ENCODE measurements at regions not wholly inside any gene's neighbourhood (a gene's known extent, or its start where the extent isn't known, plus 50 kb on each side); places are given as distances from the start of the nearest gene placed in this dataset.

DNA sequence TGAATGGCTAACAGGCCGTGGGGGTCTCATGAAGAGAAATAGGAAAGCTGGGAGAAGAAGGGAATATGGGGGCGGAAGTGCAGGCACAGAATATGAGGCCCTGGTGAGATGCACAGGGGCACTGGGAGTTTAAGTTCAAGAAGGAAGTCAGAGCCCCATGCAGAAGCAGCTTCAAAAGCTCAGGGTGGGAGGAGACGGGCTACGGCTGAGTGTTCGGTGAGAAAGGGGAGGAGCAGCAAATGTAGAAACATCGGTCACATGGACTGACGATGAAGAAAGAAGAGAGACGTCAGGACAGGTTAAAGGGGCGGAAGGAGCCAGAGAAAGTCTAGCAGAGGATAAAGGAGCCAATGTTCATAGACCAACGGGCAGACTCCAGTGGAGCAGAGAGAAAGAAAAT, 204.5 kb upstream of the ZFHX3 start:
- Histone ChIP-seq H3K4me3 (no peak overlapping the region), H3K36me3 (no peaks in the 10 kb centered on the region), H3K27me3 (no peaks in the 10 kb centered on the region), H3K4me1 (peaks cover 0 to 8% (median 0%) of the 10 kb centered on the region in 4 donors), H3K27ac (no peak overlapping the region), H3K9me3 (no peaks in the 10 kb centered on the region)
- TF ChIP-seq, protein P1, sequence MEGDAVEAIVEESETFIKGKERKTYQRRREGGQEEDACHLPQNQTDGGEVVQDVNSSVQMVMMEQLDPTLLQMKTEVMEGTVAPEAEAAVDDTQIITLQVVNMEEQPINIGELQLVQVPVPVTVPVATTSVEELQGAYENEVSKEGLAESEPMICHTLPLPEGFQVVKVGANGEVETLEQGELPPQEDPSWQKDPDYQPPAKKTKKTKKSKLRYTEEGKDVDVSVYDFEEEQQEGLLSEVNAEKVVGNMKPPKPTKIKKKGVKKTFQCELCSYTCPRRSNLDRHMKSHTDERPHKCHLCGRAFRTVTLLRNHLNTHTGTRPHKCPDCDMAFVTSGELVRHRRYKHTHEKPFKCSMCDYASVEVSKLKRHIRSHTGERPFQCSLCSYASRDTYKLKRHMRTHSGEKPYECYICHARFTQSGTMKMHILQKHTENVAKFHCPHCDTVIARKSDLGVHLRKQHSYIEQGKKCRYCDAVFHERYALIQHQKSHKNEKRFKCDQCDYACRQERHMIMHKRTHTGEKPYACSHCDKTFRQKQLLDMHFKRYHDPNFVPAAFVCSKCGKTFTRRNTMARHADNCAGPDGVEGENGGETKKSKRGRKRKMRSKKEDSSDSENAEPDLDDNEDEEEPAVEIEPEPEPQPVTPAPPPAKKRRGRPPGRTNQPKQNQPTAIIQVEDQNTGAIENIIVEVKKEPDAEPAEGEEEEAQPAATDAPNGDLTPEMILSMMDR (IDR thresholded peaks at IDR 0.05), result no peak
- no peak for TF ChIP-seq POLR2A (IDR thresholded peaks at IDR 0.05)
- DNase-seq, result no peak

DNA sequence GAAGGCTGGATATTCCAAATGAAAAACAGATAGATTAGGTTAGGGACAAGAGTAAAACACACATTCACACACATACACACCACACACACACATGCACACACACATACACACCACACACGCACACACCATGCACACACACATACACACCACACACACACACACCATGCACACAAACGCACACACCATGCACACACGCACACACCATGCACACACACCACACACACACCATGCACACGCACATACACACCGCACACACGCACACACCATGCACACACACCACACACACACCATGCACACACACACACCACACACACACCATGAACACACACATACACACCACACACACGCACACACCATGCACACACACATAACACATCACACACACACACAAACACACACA, 203.7 kb upstream of the ZFHX3 start:
- DNase-seq, result no peak
- no peaks in the 10 kb centered on the region for H3K36me3 ChIP-seq
- no peaks in the 10 kb centered on the region for H3K27me3 ChIP-seq
- H3K4me1 ChIP-seq, result peaks cover 0 to 8% (median 0%) of the 10 kb centered on the region in 4 donors
- TF ChIP-seq POLR2A (IDR thresholded peaks at IDR 0.05), result no peak
- TF ChIP-seq, protein P1 (IDR thresholded peaks at IDR 0.05), result no peak
- H3K9me3 ChIP-seq, result no peaks in the 10 kb centered on the region
- H3K4me3 ChIP-seq, result no peak overlapping the region
- H3K27ac ChIP-seq, result no peak overlapping the region

DNA sequence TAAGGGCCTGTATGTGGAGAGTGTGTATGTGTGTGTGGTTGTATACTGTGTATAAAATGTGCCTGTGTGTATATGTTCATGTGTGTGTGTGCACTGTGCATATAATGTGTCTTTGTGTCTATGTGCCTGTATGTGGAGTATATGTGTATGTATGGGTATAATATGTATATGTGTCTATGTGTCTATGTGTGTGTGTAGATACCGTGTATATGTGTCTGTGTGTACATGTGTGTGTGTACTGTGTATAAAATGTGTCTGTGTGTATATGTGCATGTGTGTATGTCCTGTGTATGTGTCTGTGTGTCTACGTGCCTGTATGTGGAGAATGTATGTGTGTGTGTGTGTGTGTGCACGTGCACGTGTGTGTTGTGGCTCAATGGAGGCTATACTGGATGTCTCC, 200.4 kb upstream of the ZFHX3 start:
- Histone ChIP-seq H3K9me3 (no peaks in the 10 kb centered on the region), H3K36me3 (no peaks in the 10 kb centered on the region), H3K4me1 (no peaks in the 10 kb centered on the region), H3K4me3 (no peak overlapping the region), H3K27me3 (no peaks in the 10 kb centered on the region), H3K27ac (no peak overlapping the region)
- no peak for DNase-seq
- TF ChIP-seq POLR2A (IDR thresholded peaks at IDR 0.05), result no peak
- TF ChIP-seq, protein P1 (IDR thresholded peaks at IDR 0.05), result no peak

DNA sequence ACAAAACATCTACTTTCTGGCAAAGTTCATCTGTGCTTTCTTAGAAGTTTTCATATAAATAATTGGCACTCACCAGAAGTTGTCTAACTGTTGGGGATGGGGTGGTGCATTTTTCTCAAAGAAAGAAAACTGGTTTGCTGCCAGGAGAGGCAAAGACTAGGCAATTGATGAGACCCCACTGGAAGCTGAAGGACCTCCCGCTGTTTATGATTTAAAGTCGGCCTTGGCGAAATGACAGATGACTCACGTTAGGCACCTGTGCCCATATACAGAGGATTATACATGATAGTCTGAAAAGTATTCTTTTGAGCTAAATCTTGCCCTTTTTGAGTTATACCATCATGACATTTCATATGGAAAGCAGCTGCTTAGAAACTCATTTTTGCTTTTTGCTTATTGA, 193.0 kb upstream of the ZFHX3 start:
- TF ChIP-seq, protein P1 (IDR thresholded peaks at IDR 0.05), result no peak
- TF ChIP-seq POLR2A (IDR thresholded peaks at IDR 0.05), result no peak
- no peak overlapping the region for H3K27ac ChIP-seq
- no peak overlapping the region for H3K4me3 ChIP-seq
- DNase-seq, result no peak
- no peaks in the 10 kb centered on the region for H3K4me1 ChIP-seq
- H3K27me3 ChIP-seq, result no peaks in the 10 kb centered on the region
- no peaks in the 10 kb centered on the region for H3K36me3 ChIP-seq
- H3K9me3 ChIP-seq, result no peaks in the 10 kb centered on the region

DNA sequence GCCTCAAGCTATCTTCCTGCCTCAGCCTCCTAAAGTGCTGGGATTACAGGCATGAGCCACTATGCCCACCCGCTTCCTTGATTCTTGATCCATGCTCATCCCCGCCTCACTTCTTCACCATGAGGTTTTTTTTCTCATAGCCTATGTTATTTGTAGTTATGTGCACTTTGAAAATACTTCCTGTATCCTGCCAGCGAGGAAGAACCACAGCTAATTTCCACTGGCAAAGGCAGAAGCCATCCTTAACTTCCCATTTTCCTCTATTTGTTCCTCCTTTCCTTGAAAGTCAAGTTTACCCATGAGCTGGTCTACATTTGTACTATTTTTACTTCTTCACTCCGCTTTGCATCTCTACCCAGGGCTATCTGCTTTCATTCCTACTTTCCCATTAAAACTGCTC, 189.7 kb upstream of the ZFHX3 start:
- H3K27ac ChIP-seq, result no peak overlapping the region
- no peaks in the 10 kb centered on the region for H3K4me1 ChIP-seq
- no peaks in the 10 kb centered on the region for H3K27me3 ChIP-seq
- no peaks in the 10 kb centered on the region for H3K36me3 ChIP-seq
- no peak overlapping the region for H3K4me3 ChIP-seq
- no peak for DNase-seq
- H3K9me3 ChIP-seq, result no peaks in the 10 kb centered on the region
- TF ChIP-seq, protein P1 (IDR thresholded peaks at IDR 0.05), result no peak
- no peak for TF ChIP-seq POLR2A (IDR thresholded peaks at IDR 0.05)

DNA sequence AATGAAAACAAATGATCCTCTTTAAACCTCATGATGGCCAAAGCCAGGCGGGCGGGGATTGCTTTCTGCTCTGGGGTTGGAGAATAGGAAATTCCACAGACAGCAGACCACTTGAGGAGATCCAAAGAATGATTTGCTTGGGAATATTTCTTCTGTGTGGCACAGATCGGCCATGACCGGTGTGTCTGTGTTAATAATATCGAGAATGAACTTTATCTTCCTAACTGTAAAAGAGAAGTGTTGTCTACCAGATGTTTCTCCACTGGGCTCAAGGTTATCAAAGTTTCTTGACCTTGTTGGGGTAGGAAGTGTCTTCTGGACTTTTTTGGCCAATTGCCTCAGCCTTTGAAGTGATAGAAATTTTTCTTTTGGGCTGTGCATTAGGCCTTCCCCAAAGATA, 186.6 kb upstream of the ZFHX3 start:
- no peaks in the 10 kb centered on the region for H3K36me3 ChIP-seq
- no peak overlapping the region for H3K4me3 ChIP-seq
- no peak overlapping the region for H3K27ac ChIP-seq
- H3K9me3 ChIP-seq, result no peaks in the 10 kb centered on the region
- no peak for DNase-seq
- TF ChIP-seq POLR2A (IDR thresholded peaks at IDR 0.05), result no peak
- TF ChIP-seq, protein P1 (IDR thresholded peaks at IDR 0.05), result no peak
- no peaks in the 10 kb centered on the region for H3K4me1 ChIP-seq
- H3K27me3 ChIP-seq, result no peaks in the 10 kb centered on the region
